Neural crest cell (in vitro differentiated cells): ENCODE measurements at regions not wholly inside any gene's neighbourhood (a gene's known extent, or its start where the extent isn't known, plus 50 kb on each side); places are given as distances from the start of the nearest gene placed in this dataset.

Experiments
- DNase-seq: peaks from one replicate; pipeline ENCODE4 v3.0.0; 2021; ENCODE audit warnings: low read depth, mixed read lengths, low spot score
- H3K27ac Mint-ChIP-seq: one replicate; pipeline ENCODE4 v1.8.0; 2021; ENCODE audit warnings: mild to moderate bottlenecking, mixed read lengths; ENCODE audit not compliant: unreplicated experiment
- H3K27me3 Mint-ChIP-seq: 2 replicates; pipeline ENCODE4 v1.8.0; 2021; ENCODE audit warnings: low read depth, mild to moderate bottlenecking, mixed read lengths
- H3K36me3 Mint-ChIP-seq: 2 replicates; pipeline ENCODE4 v1.8.0; 2021; ENCODE audit warnings: low read depth, mild to moderate bottlenecking, mixed read lengths
- H3K4me1 Mint-ChIP-seq: 2 replicates; pipeline ENCODE4 v1.8.0; 2021; ENCODE audit warnings: mixed read lengths
- H3K4me3 Mint-ChIP-seq: one replicate; pipeline ENCODE4 v1.8.0; 2021; ENCODE audit warnings: mild to moderate bottlenecking, mixed read lengths
- H3K9me3 Mint-ChIP-seq: 2 replicates; pipeline ENCODE4 v1.8.0; 2021; ENCODE audit warnings: mixed read lengths
- CTCF ChIP-seq: fragments of 200-600 bp; sonication (generic); conservative IDR thresholded peaks from 2 replicates; pipeline ENCODE4 v1.5.0; 2021; ENCODE audit warnings: antibody characterized with exemption, mild to moderate bottlenecking

GRCh38 chr5:100276071-100276470, 259.1 kb upstream of the FAM174A start:
- Mint-ChIP-seq H3K4me3 (no peak overlapping the region), H3K4me1 (no peaks in the 10 kb centered on the region), H3K9me3 (no peaks in the 10 kb centered on the region), H3K27me3 (peaks cover 8% of the 10 kb centered on the region), H3K36me3 (no peaks in the 10 kb centered on the region), H3K27ac (no peak overlapping the region)
- DNase-seq: no peak
- TF ChIP-seq CTCF: no peak

GRCh38 chr5:100275631-100276030, 259.5 kb upstream of the FAM174A start:
- Mint-ChIP-seq H3K4me3 (no peak overlapping the region), H3K9me3 (no peaks in the 10 kb centered on the region), H3K27me3 (peaks cover 8% of the 10 kb centered on the region), H3K27ac (no peak overlapping the region), H3K4me1 (no peaks in the 10 kb centered on the region), H3K36me3 (no peaks in the 10 kb centered on the region)
- DNase-seq: no peak
- TF ChIP-seq CTCF: no peak

- TF ChIP-seq CTCF: no peak
- no peak overlapping the region for H3K4me3 Mint-ChIP-seq
- peaks cover 8% of the 10 kb centered on the region for H3K27me3 Mint-ChIP-seq
- H3K27ac Mint-ChIP-seq: no peak overlapping the region
- no peak for DNase-seq
- no peaks in the 10 kb centered on the region for H3K36me3 Mint-ChIP-seq
- H3K9me3 Mint-ChIP-seq: no peaks in the 10 kb centered on the region
- no peaks in the 10 kb centered on the region for H3K4me1 Mint-ChIP-seq
Observed at GRCh38 chr5:100273846-100274580, 261.2 kb upstream of the FAM174A start.

- DNase-seq: no peak
- H3K27me3 Mint-ChIP-seq: no peaks in the 10 kb centered on the region
- H3K4me3 Mint-ChIP-seq: no peak overlapping the region
- no peaks in the 10 kb centered on the region for H3K4me1 Mint-ChIP-seq
- no peaks in the 10 kb centered on the region for H3K9me3 Mint-ChIP-seq
- TF ChIP-seq CTCF: no peak
- H3K27ac Mint-ChIP-seq: no peak overlapping the region
- H3K36me3 Mint-ChIP-seq: no peaks in the 10 kb centered on the region
Observed at GRCh38 chr5:100270023-100270771, 265.0 kb upstream of the FAM174A start.

GRCh38 chr5:100260968-100261367, 274.2 kb upstream of the FAM174A start:
- Mint-ChIP-seq H3K27me3 (peaks cover 3% of the 10 kb centered on the region), H3K4me1 (no peaks in the 10 kb centered on the region), H3K36me3 (no peaks in the 10 kb centered on the region), H3K9me3 (no peaks in the 10 kb centered on the region), H3K4me3 (no peak overlapping the region), H3K27ac (no peak overlapping the region)
- no peak for DNase-seq
- no peak for TF ChIP-seq CTCF
